GM21717 (cell line): ENCODE measurements at regions not wholly inside any gene's neighbourhood (a gene's known extent, or its start where the extent isn't known, plus 50 kb on each side); places are given as distances from the start of the nearest gene placed in this dataset.

Experiments used
- ATAC-seq: cut with Tn5 transposase; IDR thresholded peaks from one replicate; pipeline ENCODE4 v1.9.1; 2021; ENCODE audit warnings: mild to moderate bottlenecking, moderate library complexity; ENCODE audit not compliant: unreplicated experiment

DNA sequence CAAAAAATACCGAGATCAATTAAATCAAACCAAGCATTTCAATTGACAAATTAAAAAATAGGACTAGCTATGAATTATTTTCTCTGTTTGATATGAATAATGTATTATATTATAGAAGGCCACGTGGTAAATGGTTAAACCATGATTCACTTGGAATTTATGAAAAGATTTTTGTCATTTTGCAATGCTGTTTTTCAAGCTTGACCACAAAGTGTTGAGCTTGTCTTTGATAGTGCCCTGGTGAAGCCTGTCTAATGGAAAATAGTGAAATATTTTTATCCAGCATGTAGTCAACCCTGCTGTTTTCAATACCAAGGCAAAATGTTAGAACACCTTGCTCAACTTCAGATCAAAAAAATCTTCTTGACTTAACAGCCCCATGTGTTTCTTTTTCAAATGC is 288.0 kb upstream of the PRMT6 start:
- no peak for ATAC-seq

DNA sequence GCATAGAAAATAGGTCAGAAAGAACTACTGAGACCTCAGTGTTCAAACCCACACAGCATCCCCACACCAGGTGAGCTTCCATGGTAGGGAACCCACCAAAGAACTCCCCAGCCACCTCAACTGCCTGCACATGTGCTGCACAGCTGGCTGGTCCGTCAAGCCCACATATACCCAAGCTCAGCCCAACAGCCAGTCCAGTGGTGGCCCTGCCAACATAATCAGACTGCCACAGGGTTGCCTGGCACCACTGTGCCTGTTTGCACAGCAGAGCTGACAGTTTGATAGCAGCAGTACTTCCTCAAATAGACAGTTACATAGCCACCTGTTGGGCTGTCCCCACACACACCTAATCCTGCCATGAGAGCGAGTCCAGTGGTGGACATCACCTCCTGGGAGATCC is 283.3 kb upstream of the PRMT6 start:
- ATAC-seq, result no peak

DNA sequence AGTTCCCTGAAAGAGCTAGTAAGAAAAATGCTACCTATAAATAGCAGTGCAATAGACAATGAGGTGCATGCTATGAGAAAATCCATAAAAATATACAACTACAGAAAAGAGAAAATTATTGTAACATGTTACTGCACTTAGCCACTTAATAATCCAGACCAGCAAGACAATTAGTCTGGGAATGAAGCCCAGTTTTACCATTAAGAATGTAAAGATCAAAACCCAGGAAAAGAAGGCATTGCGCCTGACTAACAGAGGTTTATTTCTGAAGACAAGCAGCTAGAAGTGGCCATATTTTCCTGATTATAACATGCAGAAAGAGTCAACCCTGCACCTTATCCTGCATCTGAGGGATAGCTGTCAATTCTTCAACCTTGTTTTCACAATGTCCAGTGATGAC is 276.4 kb upstream of the PRMT6 start:
- ATAC-seq, result no peak

DNA sequence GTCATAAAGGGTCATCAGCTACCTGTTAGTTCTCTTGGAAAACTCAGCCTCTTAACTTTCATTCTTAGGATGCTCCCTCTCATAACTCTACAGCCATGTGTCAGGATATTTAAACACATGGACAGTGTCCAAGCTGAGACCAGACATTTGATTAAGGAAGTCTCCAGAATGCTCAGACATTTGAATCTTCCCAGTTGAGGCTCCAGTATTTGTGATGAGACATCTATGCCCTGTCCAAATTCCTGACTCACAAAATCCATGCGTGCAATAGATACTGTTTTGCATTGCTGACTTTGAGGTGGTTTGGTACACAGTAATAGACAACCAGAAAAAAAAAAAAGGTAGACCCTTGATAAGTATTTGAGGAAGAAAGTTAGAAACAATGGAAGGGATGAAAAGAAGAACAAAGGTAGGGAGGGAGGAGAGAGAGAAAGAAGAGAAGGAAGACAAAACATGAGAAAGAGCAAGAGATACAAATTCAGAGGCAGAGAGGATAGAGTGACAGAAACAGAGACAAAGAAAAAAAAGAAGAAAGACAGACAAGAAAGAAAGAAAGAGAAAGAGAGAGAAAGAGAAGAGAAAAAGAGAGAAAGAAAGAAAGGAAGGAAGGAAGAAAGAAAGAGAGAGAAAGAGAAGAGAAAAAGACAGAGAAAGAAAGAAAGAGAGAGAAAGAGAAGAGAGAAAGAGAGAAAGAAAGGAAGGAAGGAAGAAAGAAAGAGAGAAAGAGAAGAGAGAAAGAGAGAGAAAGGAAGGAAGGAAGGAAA is 275.5 kb upstream of the PRMT6 start:
- no peak for ATAC-seq

DNA sequence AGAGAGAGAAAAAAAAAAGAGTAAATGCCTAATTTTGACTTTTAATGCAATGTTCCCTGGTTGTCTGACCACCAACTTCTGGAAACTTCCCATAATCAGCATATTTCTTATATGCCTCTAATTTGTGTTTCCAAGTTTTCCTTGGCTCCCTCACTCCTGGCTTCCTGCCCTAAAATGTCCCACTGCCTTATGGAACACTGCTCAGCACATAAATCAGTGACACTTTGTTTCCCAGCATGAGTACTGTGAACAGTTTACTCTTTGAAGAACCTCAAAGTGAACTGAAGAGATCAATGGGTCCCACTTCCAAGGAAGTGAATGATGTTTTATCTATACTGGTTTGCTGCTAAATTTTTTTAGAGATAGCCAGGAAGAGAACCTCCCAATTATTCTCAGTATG is 271.3 kb upstream of the PRMT6 start:
- ATAC-seq, result no peak

DNA sequence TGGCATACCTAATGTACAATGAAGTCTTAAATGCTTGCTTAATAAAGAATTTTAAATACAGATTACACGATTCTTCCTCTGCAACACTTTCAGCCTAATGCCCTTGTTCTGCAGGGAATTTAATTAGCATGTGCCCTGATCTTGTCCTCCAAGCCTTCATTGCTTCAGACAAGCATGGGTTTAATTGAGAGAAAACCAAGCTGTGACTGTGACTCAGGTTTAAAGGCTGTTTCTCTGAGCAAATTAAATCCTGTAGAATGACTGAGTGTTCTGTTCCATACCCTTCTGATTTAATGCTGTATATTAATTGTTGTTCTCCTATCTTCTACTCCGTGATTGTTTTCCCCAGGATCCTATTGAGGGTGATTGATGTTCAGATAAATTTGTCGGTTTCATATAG is 269.0 kb upstream of the PRMT6 start:
- ATAC-seq, result no peak

DNA sequence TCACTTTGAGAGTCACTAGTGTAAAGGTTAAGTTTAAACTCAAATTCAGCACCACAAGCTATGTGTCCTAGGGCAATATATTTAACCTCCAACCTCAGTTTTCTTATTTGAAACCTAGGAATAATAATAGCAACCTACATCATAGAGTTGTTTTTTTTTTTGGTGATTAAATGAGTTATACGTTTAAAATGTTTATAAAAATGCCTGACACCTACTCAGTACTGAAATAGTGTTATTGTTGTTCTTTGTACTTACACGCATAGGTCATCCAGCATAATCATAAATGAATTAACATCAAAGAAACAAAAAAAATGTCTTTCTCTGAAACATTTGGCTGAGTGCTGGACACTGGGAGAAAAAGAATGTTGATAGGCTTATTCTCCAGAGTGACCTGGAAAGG is 266.8 kb upstream of the PRMT6 start:
- no peak for ATAC-seq

DNA sequence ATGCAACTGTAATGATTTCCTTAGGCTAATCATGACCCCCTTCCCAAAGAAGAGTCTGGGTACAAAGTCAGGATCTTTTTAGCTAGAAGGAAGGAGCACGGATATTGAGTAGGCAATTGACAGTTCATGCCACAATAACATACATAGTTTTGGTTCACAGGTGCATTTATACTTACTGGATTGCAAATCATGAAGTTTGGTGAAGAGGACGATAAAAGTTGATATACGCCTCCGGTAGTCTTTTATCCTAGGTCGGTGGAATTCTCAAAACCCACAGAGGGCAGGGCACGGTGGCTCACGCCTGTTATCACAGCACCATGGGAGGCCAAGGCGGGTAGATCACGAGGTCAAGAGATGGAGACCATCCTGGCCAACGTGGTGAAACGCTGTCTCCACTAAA is 265.4 kb upstream of the PRMT6 start:
- no peak for ATAC-seq

DNA sequence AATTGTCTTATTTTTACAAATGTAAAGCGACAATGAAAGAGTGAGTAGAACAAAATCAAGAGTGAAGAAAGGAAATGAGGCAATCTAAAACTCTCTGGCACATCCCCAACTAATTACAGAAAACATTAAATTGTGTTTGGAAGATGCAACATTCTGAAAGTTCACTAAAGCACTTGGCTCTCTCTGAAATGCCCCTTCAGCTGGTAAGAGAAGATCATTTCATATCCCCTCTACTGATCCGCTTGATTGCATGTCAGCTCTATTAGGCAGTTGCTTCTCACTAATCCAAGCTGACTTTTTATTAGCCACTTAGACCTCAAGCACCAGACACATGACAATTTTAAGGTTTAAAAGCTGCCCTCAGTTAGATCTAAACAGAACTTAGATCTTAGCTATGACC is 262.8 kb upstream of the PRMT6 start:
- no peak for ATAC-seq

DNA sequence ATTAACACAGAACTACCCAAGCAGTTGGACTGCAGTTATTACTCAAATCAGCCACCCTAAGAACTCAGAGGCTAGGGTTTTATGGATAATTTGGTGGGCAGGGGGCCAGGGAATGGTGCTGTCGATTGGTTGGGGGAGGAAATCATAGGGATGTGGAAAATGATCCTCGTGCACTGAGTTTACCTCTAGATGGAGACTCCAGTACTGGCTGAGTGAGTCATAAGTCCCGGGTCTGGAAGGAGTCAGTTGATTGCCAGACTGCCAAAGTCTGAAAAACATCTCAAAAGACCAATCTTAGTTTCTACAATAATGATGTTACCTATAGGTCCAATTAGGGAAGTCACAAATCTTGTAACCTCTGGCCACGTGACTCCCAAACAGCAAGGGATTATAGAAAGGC is 257.5 kb upstream of the PRMT6 start:
- no peak for ATAC-seq

DNA sequence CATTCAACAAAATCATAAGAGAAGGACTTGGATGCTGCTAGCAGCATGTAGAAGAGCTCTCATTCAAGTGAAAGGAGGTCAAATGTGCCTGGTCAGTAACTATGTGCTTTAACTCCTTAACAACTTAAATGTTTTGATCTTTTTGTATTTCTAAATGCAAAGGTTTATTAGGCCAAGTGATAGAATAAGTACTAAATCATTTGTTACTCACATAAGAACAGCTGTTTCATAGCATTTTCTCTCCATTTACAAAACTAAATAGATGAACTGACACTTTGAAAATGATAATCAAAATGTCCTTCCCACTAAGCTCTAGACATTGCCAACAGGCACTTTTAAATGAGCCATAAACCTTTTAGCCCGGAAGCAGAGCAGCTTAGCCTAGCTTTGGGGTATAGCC is 254.3 kb upstream of the PRMT6 start:
- ATAC-seq, result no peak

DNA sequence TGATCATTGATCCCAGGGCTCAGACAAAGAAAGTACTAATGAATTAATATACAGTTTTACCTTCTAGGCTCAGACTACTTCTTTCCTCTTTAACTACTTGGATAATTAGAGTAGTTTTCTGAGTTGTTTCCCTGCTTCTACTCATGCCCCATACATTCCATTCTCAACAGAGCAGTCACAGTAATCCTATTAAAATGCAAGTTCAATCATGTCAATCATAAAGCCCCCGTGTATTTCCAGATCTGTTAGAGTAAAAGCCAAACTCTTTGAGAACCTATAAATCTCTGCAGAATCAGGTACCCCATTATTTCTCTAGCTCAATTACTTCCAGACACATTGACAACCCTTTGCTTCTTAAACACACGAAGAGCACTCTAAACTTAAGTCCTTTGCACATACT is 242.1 kb upstream of the PRMT6 start:
- ATAC-seq, result no peak

DNA sequence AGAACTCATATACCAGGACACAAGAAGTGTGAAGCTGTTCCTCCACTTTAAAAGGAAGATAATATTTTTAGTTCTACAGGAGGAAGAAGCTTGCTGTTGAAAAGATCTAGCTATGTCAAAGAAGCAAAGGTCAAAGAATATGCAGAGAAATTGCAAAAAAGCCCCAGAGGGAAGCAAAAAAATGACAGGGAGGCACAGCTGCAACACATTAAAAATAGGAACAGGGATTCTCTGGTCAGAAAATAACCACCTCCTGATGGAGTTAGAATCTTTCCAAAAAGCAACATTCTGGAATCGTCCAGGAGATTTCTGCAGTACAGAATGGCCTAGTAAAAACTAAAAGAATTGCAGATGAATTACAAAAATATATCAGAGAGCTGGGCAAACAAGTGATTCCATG is 238.9 kb upstream of the PRMT6 start:
- no peak for ATAC-seq

DNA sequence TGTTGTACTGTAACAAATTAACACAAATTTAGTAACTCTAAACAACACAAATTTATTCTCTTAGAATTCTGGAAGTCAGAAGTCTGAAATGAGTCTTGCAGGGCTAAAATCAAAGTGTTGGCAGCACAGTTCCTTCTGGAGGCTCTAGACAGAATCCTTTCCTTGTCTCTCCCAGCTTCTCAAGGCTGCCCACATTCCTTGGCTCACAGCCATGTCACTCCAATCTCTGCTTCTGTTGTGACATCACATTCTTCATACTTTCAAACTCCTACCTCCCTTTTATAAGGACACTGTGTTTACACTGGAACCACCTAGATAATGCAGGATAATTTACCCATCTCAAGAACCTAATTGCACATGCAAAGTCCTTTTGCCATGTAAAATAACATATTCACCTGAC is 225.0 kb upstream of the PRMT6 start:
- no peak for ATAC-seq

DNA sequence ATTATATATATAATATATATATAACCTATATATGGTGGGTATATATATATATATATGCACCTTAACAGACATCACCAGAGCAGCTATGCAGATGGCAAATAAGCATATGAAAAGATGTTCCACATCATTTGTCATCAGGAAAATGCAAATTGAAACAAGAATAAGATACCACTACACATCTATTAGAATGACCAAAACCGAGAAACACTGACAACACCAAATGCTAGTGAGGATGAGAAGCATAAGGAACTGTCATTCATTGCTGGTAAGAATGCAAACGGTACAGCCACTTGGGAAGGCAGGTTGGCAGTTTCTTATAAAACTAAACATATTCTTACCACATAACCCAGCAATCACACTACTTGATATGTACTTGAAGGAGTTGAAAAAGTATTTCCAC is 219.8 kb upstream of the PRMT6 start:
- ATAC-seq, result peak; percentile 90

DNA sequence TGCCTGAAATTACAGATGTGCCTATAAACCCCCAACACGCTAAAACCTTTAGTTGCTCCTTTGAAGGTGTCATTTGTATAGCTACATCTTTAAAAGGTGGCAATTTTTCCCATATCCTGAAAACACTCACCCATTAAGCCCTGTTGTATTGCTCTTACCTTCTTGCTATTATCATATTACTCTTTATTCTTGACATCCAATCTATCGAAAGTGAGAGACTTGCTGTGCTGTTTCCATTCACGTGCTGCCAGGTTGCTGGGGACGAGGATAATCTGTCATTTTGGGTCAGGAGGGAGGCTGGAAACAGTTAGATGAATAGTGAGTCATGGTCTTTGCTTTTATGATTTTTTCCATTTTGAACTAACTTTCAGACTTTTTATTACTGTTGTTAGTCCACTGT is 213.0 kb upstream of the PRMT6 start:
- ATAC-seq, result no peak

DNA sequence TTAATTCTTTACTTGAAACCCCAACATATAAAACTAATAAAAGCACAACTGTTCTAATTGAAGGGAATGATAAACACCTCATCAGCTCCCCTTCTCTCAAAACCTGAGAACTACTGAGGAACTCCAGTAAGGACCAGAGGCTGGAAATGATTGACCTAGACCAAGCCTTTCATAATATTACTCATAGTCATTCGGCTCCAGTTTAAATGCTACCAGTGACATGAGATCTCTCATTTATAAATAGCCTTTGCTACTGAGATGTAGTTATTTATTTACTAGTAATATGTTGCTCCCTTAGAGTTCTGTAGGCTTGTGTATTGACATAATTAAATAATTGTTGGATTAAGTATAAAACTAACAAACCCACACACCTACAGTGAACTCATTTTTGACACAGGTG is 209.8 kb upstream of the PRMT6 start:
- ATAC-seq, result peak; percentile 74

DNA sequence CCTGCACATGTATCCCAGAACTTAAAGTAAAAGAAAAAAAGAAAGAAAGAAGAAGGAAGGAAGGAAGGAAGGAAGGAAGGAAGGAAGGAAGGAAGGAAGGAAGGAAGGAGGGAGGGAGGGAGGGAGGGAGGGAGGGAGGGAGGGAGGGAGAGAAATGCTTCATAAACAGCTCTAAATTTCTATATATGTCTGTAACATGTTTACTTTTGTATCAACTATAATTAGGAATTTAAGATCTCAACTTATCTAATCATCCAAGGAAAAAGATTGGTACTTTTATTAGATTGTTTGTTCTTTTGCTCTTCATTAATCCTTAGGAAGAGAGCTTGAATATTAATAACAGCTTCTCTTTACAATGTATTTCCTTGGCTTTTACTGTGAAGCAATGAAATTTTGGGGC is 195.4 kb upstream of the PRMT6 start:
- ATAC-seq, result no peak

DNA sequence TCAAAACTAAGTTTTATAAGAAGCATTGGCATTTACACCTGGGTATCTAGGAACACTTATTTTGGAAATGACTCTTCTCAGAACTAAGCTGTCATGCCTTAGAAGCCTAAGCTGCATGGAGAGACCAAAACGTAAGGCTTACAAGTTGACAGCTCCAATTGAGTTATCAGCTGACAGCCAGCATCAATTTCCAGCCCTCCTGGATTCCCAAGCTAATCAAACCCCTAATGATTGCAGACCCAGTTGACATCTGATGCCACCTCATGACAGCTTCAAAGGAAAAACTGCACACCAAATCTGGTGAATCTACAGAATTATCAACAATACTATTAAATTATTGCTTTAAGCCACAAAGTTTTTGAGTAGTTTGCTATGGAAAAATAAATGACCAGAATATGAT is 187.6 kb upstream of the PRMT6 start:
- ATAC-seq, result no peak

DNA sequence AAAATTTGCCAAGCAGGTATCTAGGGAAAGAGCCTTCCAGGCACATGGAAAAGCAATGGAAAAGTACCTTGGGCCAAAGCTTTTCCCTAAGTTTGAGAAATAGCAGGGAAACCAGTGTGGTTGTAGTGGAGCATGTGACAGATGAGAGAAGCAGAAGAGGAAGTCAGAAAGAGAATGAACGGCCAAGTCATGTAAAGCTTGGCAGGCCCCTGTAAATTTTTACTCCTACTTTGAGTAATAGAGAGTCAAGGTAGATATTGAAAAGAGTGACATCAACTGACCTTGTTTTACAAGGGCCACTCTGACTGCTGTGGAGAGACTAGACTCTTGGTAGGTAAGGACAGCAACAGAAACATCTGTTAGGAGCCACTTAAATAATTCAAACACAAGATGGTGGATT is 180.9 kb upstream of the PRMT6 start:
- ATAC-seq, result peak; percentile 79

DNA sequence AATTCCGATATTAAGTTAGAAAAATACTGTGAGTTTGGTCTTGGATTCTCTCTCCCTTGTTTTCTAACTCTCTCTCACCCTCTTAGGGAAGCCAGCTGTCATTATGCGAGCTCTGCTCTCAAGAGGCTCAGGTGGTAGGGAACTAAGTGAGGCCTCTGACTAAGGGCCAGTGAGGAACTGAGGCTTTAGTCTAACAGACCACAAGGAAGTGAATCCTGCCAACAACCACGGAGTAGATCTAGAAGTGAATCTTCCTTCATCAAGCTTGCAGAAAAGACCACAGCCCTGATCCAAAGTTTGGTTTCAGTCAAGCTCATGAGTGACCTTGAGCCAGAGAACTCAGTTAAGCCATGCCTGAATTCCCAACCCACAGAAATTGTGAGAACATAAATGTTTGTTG is 180.1 kb upstream of the PRMT6 start:
- peak; percentile 83 for ATAC-seq

DNA sequence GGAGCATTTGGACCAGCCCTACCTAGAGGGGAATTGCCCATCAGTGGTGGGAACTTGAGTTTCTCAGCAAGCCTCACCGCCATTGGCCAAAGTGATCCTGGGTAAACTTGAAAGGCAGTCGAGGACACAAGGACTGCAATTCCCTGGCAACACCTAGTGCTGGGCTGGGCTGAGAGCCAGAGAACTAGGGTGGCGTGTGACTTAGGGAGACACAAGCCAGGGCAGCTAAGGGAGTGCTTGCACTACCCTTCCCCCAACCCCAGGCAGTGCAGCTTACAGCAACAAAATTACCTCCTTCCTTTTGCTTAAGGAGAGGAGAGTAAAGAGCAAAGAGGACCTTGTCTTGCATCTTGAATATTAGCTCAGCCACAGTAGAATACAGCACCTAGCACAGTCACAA is 176.9 kb upstream of the PRMT6 start:
- no peak for ATAC-seq

DNA sequence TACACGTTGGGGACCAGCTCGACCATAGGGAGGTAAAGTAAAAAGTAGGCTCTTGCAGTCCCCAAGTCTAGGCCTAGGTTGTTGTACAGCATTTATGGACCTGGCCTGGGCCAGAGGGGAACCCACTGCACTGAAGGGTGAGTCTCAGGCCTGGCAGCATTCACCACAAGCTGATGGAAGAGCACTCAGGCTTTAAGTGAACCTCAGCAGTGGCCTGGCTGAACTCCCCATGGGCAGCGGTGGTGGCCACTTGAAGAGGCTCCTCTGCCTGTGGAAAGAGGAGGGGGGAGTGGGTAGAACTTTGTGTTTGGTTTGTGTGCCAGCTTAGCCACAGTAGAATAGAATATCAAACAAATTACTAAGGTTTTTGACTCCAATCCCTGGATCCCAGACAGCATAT is 176.2 kb upstream of the PRMT6 start:
- no peak for ATAC-seq
